A673 (cell line): ENCODE measurements at regions not wholly inside any gene's neighbourhood (a gene's known extent, or its start where the extent isn't known, plus 50 kb on each side); places are given as distances from the start of the nearest gene placed in this dataset.

ENCODE experiments used
- CTCF ChIP-seq: fragments of 300-800, 200-600 bp; sonication (generic); conservative IDR thresholded peaks from 2 replicates; pipeline ENCODE4 v1.5.1; 2017; ENCODE audit warnings: low read depth, mild to moderate bottlenecking, antibody characterized with exemption, low read length, moderate library complexity, mixed read lengths
- EZH2 ChIP-seq: fragments of 200-600 bp; sonication (generic); IDR thresholded peaks from 2 replicates; pipeline ENCODE4 v1.6.1; 2017; ENCODE audit warnings: borderline replicate concordance, low read depth, mild to moderate bottlenecking, mixed read lengths, antibody characterized with exemption, low read length; ENCODE audit not compliant: poor library complexity, severe bottlenecking

- TF ChIP-seq CTCF: no peak
- TF ChIP-seq EZH2: no peak
These were observed 811.3 kb downstream of the DHX35 start for GRCh38 chr20:39773380-39774000.
